Right atrium auricular region (tissue), 2 donors: ENCODE measurements at regions not wholly inside any gene's neighbourhood (a gene's known extent, or its start where the extent isn't known, plus 50 kb on each side); places are given as distances from the start of the nearest gene placed in this dataset.

Source experiments
- DNase-seq: peaks from one replicate; pipeline ENCODE4 v3.0.0-alpha.2; 2019; ENCODE audit warnings: low spot score
- H3K27ac ChIP-seq, 2 donors: fragments of 200-600 bp; sonication (generic); 1 replicate in 1 of 2; 2 replicates in 1 of 2; pipeline ENCODE4 v1.5.1; 2016 to 2019
- H3K27me3 ChIP-seq, 2 donors: fragments of 200-600 bp; sonication (generic); one replicate each; pipeline versions ENCODE4 v1.5.1 to v1.6.0; 2017 to 2019
- H3K36me3 ChIP-seq: fragments of 200-600 bp; sonication (generic); one replicate; pipeline ENCODE4 v1.5.1; 2016
- H3K4me1 ChIP-seq, 2 donors: fragments of 200-600 bp; sonication (generic); one replicate each; pipeline versions ENCODE4 v1.5.1 to v1.6.0; 2017 to 2019
- H3K4me3 ChIP-seq, 2 donors: fragments of 200-600 bp; sonication (generic); 1 replicate in 1 of 2; 2 replicates in 1 of 2; pipeline ENCODE4 v1.5.1; 2017 to 2019; ENCODE audit warnings: mild to moderate bottlenecking in 1 of 2, moderate library complexity in 1 of 2
- H3K9me3 ChIP-seq, 2 donors: fragments of 200-600 bp; sonication (generic); one replicate each; pipeline ENCODE4 v1.5.1; 2019
- TF ChIP-seq, protein P1 (sequence below), 2 donors: fragments of 200-600 bp; sonication (generic); IDR thresholded peaks; one replicate each; pipeline ENCODE4 v1.5.1; 2019; ENCODE audit warnings: antibody characterized with exemption in 2 of 2

DNA sequence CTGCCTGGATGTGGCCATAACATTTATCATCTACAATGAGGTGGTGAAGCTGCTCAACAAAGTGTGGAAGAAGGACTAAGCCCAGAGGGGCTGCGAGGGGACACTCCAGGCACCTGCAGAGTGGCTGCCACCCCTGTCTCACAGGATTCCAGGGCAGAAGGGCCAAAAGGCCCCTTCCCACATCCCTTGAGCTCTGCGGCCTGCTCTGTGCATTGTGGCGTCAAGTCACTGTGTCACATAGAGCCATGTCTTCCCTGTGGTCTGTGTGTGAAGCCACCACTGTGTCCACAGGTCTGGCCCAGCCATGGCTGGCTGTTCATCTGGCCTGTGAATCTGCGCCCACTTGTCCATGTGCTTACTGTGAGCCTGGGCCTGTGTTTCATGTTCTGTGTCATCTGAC is 1714.6 kb downstream of the TP53TG3F start:
- Histone ChIP-seq H3K4me1 (no peaks in the 10 kb centered on the region), H3K36me3 (no peaks in the 10 kb centered on the region), H3K9me3 (no peaks in the 10 kb centered on the region), H3K27me3 (no peaks in the 10 kb centered on the region), H3K27ac (no peak overlapping the region), H3K4me3 (no peak overlapping the region)
- peak; percentile 44 for DNase-seq
- TF ChIP-seq, protein P1, sequence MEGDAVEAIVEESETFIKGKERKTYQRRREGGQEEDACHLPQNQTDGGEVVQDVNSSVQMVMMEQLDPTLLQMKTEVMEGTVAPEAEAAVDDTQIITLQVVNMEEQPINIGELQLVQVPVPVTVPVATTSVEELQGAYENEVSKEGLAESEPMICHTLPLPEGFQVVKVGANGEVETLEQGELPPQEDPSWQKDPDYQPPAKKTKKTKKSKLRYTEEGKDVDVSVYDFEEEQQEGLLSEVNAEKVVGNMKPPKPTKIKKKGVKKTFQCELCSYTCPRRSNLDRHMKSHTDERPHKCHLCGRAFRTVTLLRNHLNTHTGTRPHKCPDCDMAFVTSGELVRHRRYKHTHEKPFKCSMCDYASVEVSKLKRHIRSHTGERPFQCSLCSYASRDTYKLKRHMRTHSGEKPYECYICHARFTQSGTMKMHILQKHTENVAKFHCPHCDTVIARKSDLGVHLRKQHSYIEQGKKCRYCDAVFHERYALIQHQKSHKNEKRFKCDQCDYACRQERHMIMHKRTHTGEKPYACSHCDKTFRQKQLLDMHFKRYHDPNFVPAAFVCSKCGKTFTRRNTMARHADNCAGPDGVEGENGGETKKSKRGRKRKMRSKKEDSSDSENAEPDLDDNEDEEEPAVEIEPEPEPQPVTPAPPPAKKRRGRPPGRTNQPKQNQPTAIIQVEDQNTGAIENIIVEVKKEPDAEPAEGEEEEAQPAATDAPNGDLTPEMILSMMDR (IDR thresholded peaks at IDR 0.05), result no peak

DNA sequence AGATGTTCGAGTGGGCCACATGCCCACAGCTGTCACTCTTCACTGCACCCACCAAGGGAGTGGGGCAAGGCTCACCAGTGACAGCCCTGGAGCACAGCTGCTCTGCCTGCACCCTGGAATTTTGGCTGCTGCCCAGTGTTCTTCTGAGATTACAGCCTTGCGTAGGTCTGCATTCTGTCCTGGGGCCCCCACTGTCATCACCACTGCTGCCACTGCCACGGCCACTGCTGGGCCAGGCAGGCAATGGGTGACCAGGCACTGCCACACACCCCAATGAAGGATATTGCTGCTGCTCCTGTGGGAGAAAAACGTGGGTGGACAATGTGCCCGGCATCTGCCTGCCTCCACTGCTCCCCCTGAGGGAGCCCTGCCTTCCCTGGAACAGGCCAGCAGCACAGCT is 1717.0 kb downstream of the TP53TG3F start:
- Histone ChIP-seq H3K4me3 (no peak overlapping the region), H3K27ac (no peak overlapping the region), H3K27me3 (no peaks in the 10 kb centered on the region), H3K4me1 (no peaks in the 10 kb centered on the region), H3K9me3 (no peaks in the 10 kb centered on the region), H3K36me3 (no peaks in the 10 kb centered on the region)
- peak; percentile 59 for DNase-seq
- TF ChIP-seq, protein P1 (IDR thresholded peaks at IDR 0.05), result no peak

DNA sequence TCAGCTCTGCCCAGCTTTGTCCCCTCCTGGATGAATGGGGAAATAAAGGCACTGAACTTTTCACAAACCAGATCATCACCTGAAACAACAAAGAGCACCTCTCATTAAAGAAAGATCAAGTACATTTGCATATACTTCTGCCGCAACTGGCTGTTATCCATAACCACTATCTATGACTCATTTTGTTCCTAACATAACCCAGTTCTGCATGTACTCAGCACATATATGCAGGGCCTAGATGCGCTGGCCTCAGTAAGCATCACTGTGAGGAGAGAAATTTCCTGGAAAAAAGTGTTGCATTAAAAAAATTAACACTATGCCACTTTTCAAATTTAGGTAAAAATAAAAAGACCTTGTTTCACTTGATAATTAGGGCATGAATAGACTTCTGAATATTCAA is 1718.4 kb downstream of the TP53TG3F start:
- Histone ChIP-seq H3K4me3 (no peak overlapping the region), H3K27me3 (no peaks in the 10 kb centered on the region), H3K4me1 (no peaks in the 10 kb centered on the region), H3K9me3 (no peaks in the 10 kb centered on the region), H3K36me3 (no peaks in the 10 kb centered on the region), H3K27ac (no peak overlapping the region)
- DNase-seq, result no peak
- TF ChIP-seq, protein P1 (IDR thresholded peaks at IDR 0.05), result no peak

DNA sequence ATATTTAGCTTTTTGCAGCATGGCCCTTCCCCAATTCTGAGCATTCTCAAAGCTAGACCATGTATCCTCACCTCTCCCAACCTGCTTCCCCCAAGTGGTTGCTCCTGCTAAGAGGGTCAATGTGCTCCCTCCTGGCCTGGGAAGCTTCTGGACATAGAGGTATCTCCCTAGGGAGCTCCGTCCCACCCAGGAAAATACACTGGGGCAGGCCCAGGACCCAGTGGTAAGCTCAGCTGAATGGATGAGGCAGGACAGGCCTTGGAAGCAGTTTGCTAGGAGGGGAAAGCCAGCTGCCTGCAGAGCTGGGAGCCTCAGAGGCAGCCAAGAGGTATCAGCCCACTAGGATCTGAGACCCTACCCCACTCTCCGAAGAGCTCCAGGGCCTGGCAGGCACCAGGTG is 1721.6 kb downstream of the TP53TG3F start:
- Histone ChIP-seq H3K27me3 (no peaks in the 10 kb centered on the region), H3K36me3 (no peaks in the 10 kb centered on the region), H3K27ac (no peak overlapping the region), H3K9me3 (no peaks in the 10 kb centered on the region), H3K4me3 (no peak overlapping the region), H3K4me1 (no peaks in the 10 kb centered on the region)
- DNase-seq, result no peak
- TF ChIP-seq, protein P1 (IDR thresholded peaks at IDR 0.05), result no peak

DNA sequence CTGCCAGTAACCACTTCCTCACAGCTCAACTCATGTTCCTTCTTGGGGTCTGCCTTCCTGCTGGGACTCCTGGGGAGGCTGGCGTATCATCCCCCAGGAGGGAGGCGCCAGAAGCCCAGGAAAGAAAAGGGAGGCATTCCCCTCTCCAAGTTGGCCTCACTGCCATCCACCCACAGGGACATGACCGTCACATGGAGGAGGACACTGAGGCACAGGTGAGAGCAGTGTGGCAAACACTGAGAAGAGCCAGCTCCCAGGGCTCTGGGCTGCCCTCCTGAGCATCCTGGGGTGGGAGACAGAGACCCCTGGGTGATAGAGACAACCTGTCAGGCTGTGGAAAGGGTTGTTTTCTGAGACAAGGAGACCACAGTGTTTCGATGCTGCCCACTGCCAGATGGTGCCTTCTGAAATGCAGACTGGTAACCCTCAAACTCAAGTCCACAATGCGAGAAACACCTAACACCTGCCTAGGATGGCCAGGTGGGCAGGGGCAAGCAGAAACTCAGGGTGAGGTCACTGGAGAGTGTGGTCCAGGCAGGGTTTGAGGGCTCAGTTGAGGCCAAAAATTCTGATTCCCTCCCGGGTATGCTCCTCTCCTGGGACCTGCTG is 1722.1 kb downstream of the TP53TG3F start:
- Histone ChIP-seq H3K36me3 (no peaks in the 10 kb centered on the region), H3K27ac (no peak overlapping the region), H3K4me1 (no peaks in the 10 kb centered on the region), H3K27me3 (no peaks in the 10 kb centered on the region), H3K4me3 (no peak overlapping the region), H3K9me3 (no peaks in the 10 kb centered on the region)
- TF ChIP-seq, protein P1 (IDR thresholded peaks at IDR 0.05), result no peak
- no peak for DNase-seq

DNA sequence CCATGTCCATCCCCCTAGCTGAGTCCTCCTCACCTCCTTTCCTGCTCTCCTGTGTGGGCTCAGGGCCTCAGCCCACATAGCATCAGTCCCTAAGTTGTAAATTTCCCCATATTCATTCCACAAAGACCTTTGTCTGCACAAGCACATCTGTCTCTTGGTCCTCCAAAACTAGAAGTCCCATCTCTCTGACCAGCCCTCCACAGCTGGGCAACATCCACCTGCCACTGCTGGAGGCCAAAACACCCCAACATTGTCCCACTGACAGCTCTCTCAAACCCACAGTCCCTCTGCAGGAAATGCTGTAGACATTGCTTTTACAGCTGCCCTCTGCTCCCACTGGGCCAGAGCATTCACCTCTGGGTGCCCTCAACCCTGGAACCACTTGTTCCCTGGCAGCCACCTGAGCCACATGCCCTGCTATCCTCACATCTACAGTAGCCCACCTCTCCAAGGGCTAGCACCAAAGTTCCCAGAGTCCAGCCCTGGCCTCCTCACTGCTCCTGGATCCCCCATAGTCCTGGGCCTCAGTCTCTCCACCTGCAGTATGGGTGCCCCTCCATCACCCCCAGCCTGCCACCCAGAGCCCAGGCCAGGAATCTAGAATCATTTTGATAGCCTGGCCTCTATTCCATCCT is 1722.7 kb downstream of the TP53TG3F start:
- no peaks in the 10 kb centered on the region for H3K9me3 ChIP-seq

More for the DNA sequence above, 1722.7 kb downstream of the TP53TG3F start:
- H3K4me1 ChIP-seq, result no peaks in the 10 kb centered on the region
- no peaks in the 10 kb centered on the region for H3K36me3 ChIP-seq
- H3K4me3 ChIP-seq, result no peak overlapping the region
- TF ChIP-seq, protein P1 (IDR thresholded peaks at IDR 0.05), result no peak
- H3K27me3 ChIP-seq, result no peaks in the 10 kb centered on the region
- no peak overlapping the region for H3K27ac ChIP-seq
- no peak for DNase-seq
